ENCODE measurements at regions not wholly inside any gene's neighbourhood (a gene's known extent, or its start where the extent isn't known, plus 50 kb on each side); places are given as distances from the start of the nearest gene placed in this dataset.
A peak's percentile ranks its signal among the peaks of the same experiment; 100 is the strongest.
"Not testable (repeated sequence)": the region's sequence is repeated elsewhere in the genome, so short reads cannot be mapped to it uniquely, and the experiment has no call there.

- Histone ChIP-seq H3K4me1 (peaks cover 0 to 25% (median 5%) of the 10 kb centered on the region in 10 experiments; a peak in 13 of 20 replicates), H3K4me2 (0 out of 22 replicates have a peak overlapping the region, but pooled peaks of 1 of the 11 experiments have one; percentile 12), H4K20me1 (no peaks in the 10 kb centered on the region), H3K9ac (no peak overlapping the region), H3K36me3 (no peaks in the 10 kb centered on the region), H3K9me3 (replicated peaks in 1 of 11) (no peaks in the 10 kb centered on the region), H3K27ac (no peak overlapping the region), H3K27me3 (no peaks in the 10 kb centered on the region), H3K4me3 (no peak overlapping the region)
- no peak for TF ChIP-seq Cebpa-rat (IDR thresholded peaks at IDR 0.05)
These were observed 118.9 kb upstream of the ADRA1B start for GRCh38 chr5:159797261-159797970.

GRCh38 chr5:159799701-159800100 lies 116.6 kb upstream of the ADRA1B start:
- TF ChIP-seq Cebpa-rat (IDR thresholded peaks at IDR 0.05) = no peak
- H3K9me3 ChIP-seq (replicated peaks in 1 of 11) = no peaks in the 10 kb centered on the region
- no peak overlapping the region for H3K4me2 ChIP-seq
- peaks cover 0 to 47% (median 19%) of the 10 kb centered on the region in 10 experiments; a peak in 18 of 20 replicates for H3K4me1 ChIP-seq
- no peaks in the 10 kb centered on the region for H3K27me3 ChIP-seq
- H3K36me3 ChIP-seq = no peaks in the 10 kb centered on the region
- no peak overlapping the region for H3K4me3 ChIP-seq
- H3K9ac ChIP-seq = no peak overlapping the region
- no peaks in the 10 kb centered on the region for H4K20me1 ChIP-seq
- H3K27ac ChIP-seq = no peak overlapping the region

- Histone ChIP-seq H4K20me1 (no peaks in the 10 kb centered on the region), H3K9me3 (replicated peaks in 1 of 11) (no peaks in the 10 kb centered on the region), H3K9ac (no peak overlapping the region), H3K27ac (no peak overlapping the region), H3K27me3 (no peaks in the 10 kb centered on the region), H3K4me2 (peak overlapping the region in 1 of 11 experiments; percentile 6; a peak in 1 of 22 replicates), H3K4me3 (no peak overlapping the region), H3K4me1 (peaks cover 6 to 53% (median 24%) of the 10 kb centered on the region in 10 experiments; a peak in 19 of 20 replicates), H3K36me3 (no peaks in the 10 kb centered on the region)
- no peak for TF ChIP-seq Cebpa-rat (IDR thresholded peaks at IDR 0.05)
These were observed 116.0 kb upstream of the ADRA1B start for GRCh38 chr5:159800131-159800840.

- H4K20me1 ChIP-seq = no peaks in the 10 kb centered on the region
- no peak overlapping the region for H3K27ac ChIP-seq
- no peaks in the 10 kb centered on the region for H3K27me3 ChIP-seq
- H3K4me1 ChIP-seq = peaks cover 6 to 59% (median 25%) of the 10 kb centered on the region in 10 experiments; a peak in 19 of 20 replicates
- no peak overlapping the region for H3K9ac ChIP-seq
- no peak overlapping the region for H3K4me3 ChIP-seq
- no peaks in the 10 kb centered on the region for H3K36me3 ChIP-seq
- H3K9me3 ChIP-seq (replicated peaks in 1 of 11) = peaks cover 0 to 5% (median 0%) of the 10 kb centered on the region in 11 experiments; a peak in 1 of 22 replicates
- no peak for TF ChIP-seq Cebpa-rat (IDR thresholded peaks at IDR 0.05)
- peak overlapping the region in 1 of 11 experiments; percentile 72; a peak in 1 of 22 replicates for H3K4me2 ChIP-seq
These were observed 115.0 kb upstream of the ADRA1B start for GRCh38 chr5:159801303-159801702.

- Histone ChIP-seq H3K4me2 (peak overlapping the region in 10 of 11 experiments; percentile 11 to 72 (median 46); a peak in 19 of 22 replicates), H3K27ac (peak overlapping the region in 5 of 11 experiments; percentile 19 to 46 (median 40); a peak in 8 of 22 replicates), H3K4me3 (no peak overlapping the region), H4K20me1 (no peaks in the 10 kb centered on the region), H3K9ac (no peak overlapping the region), H3K36me3 (no peaks in the 10 kb centered on the region), H3K4me1 (peaks cover 6 to 59% (median 25%) of the 10 kb centered on the region in 10 experiments; a peak in 19 of 20 replicates), H3K9me3 (replicated peaks in 1 of 11) (peaks cover 0 to 12% (median 5%) of the 10 kb centered on the region in 11 experiments; a peak in 5 of 22 replicates), H3K27me3 (no peaks in the 10 kb centered on the region)
- no peak for TF ChIP-seq Cebpa-rat (IDR thresholded peaks at IDR 0.05)
These were observed 113.6 kb upstream of the ADRA1B start for GRCh38 chr5:159802661-159803060.

GRCh38 chr5:159804121-159804520 lies 112.2 kb upstream of the ADRA1B start:
- Histone ChIP-seq H4K20me1 (no peaks in the 10 kb centered on the region), H3K36me3 (no peaks in the 10 kb centered on the region), H3K27ac (no peak overlapping the region), H3K9me3 (replicated peaks in 1 of 11) (peaks cover 0 to 12% (median 5%) of the 10 kb centered on the region in 11 experiments; a peak in 5 of 22 replicates), H3K9ac (no peak overlapping the region), H3K4me1 (peaks cover 6 to 59% (median 25%) of the 10 kb centered on the region in 10 experiments; a peak in 19 of 20 replicates), H3K4me2 (peak overlapping the region in 4 of 11 experiments; percentile 37 to 72 (median 46); a peak in 5 of 22 replicates), H3K4me3 (no peak overlapping the region), H3K27me3 (no peaks in the 10 kb centered on the region)
- TF ChIP-seq Cebpa-rat (IDR thresholded peaks at IDR 0.05) = no peak

- Histone ChIP-seq H3K4me3 (no peak overlapping the region), H3K9me3 (replicated peaks in 1 of 11) (peaks cover 0 to 12% (median 5%) of the 10 kb centered on the region in 11 experiments; a peak in 5 of 22 replicates), H3K36me3 (no peaks in the 10 kb centered on the region), H4K20me1 (no peaks in the 10 kb centered on the region), H3K4me1 (peaks cover 6 to 57% (median 25%) of the 10 kb centered on the region in 10 experiments; a peak in 19 of 20 replicates), H3K4me2 (peak overlapping the region in 6 of 11 experiments; percentile 12 to 72 (median 39); a peak in 12 of 22 replicates), H3K27me3 (no peaks in the 10 kb centered on the region), H3K27ac (peak overlapping the region in 2 of 11 experiments; percentile 18 to 31; a peak in 4 of 22 replicates), H3K9ac (no peak overlapping the region)
- no peak for TF ChIP-seq Cebpa-rat (IDR thresholded peaks at IDR 0.05)
These were observed 111.3 kb upstream of the ADRA1B start for GRCh38 chr5:159805021-159805420.

GRCh38 chr5:159807135-159807534 lies 109.1 kb upstream of the ADRA1B start:
- not testable (repeated sequence) for H3K27me3 ChIP-seq, H3K9ac ChIP-seq, H3K4me3 ChIP-seq, H3K4me2 ChIP-seq, H3K27ac ChIP-seq, H3K36me3 ChIP-seq, H4K20me1 ChIP-seq
- H3K9me3 ChIP-seq (replicated peaks in 1 of 11) = peaks cover 0 to 12% (median 5%) of the 10 kb centered on the region in 11 experiments; a peak in 5 of 22 replicates
- peaks cover 6 to 37% (median 22%) of the 10 kb centered on the region in 10 experiments; a peak in 19 of 20 replicates for H3K4me1 ChIP-seq

GRCh38 chr5:159807586-159807985 lies 108.7 kb upstream of the ADRA1B start:
- H3K27me3 ChIP-seq = no peaks in the 10 kb centered on the region
- no peak overlapping the region for H3K4me3 ChIP-seq
- H3K4me1 ChIP-seq = peaks cover 6 to 33% (median 18%) of the 10 kb centered on the region in 10 experiments; a peak in 19 of 20 replicates
- no peaks in the 10 kb centered on the region for H3K36me3 ChIP-seq
- TF ChIP-seq Cebpa-rat (IDR thresholded peaks at IDR 0.05) = no peak
- no peak overlapping the region for H3K4me2 ChIP-seq
- H4K20me1 ChIP-seq = no peaks in the 10 kb centered on the region
- H3K9ac ChIP-seq = no peak overlapping the region
- H3K27ac ChIP-seq = no peak overlapping the region
- H3K9me3 ChIP-seq (replicated peaks in 1 of 11) = peaks cover 0 to 12% (median 5%) of the 10 kb centered on the region in 11 experiments; a peak in 5 of 22 replicates
